Hematopoietic multipotent progenitor cell treated with erythropoietin and hydrocortisone succinate and interleukin-3 and kit ligand, for 15 days (in vitro differentiated cells): ENCODE measurements at regions not wholly inside any gene's neighbourhood (a gene's known extent, or its start where the extent isn't known, plus 50 kb on each side); places are given as distances from the start of the nearest gene placed in this dataset.

Experiments
- DNase-seq: peaks from one replicate; pipeline ENCODE4 v3.0.0-alpha.2; 2015; ENCODE audit warnings: low spot score

- DNase-seq = no peak
Observed at GRCh38 chr3:80470433-80470832, 702.6 kb upstream of the ROBO1 start.

- no peak for DNase-seq
Observed at GRCh38 chr3:80465746-80466145, 697.9 kb upstream of the ROBO1 start.

GRCh38 chr3:80451393-80451792 lies 683.6 kb upstream of the ROBO1 start:
- no peak for DNase-seq

GRCh38 chr3:80445641-80446040 lies 677.8 kb upstream of the ROBO1 start:
- no peak for DNase-seq

GRCh38 chr3:80445053-80445452 lies 677.3 kb upstream of the ROBO1 start:
- DNase-seq = no peak

GRCh38 chr3:80439490-80439889 lies 671.7 kb upstream of the ROBO1 start:
- no peak for DNase-seq

- no peak for DNase-seq
Observed at GRCh38 chr3:80434366-80434765, 666.6 kb upstream of the ROBO1 start.

GRCh38 chr3:80424951-80425350 lies 657.2 kb upstream of the ROBO1 start:
- no peak for DNase-seq

- DNase-seq = no peak
Observed at GRCh38 chr3:80408030-80408721, 640.4 kb upstream of the ROBO1 start.

GRCh38 chr3:80405618-80406017 lies 637.8 kb upstream of the ROBO1 start:
- no peak for DNase-seq

- no peak for DNase-seq
Observed at GRCh38 chr3:80395023-80395422, 627.2 kb upstream of the ROBO1 start.

- no peak for DNase-seq
Observed at GRCh38 chr3:80391573-80391972, 623.8 kb upstream of the ROBO1 start.

GRCh38 chr3:80384811-80385210 lies 617.0 kb upstream of the ROBO1 start:
- no peak for DNase-seq

GRCh38 chr3:80374423-80374822 lies 606.6 kb upstream of the ROBO1 start:
- no peak for DNase-seq

GRCh38 chr3:80368616-80369015 lies 600.8 kb upstream of the ROBO1 start:
- no peak for DNase-seq

GRCh38 chr3:80366808-80367548 lies 599.2 kb upstream of the ROBO1 start:
- no peak for DNase-seq

- DNase-seq = no peak
Observed at GRCh38 chr3:80357761-80358160, 590.0 kb upstream of the ROBO1 start.

- DNase-seq = no peak
Observed at GRCh38 chr3:80355144-80355543, 587.3 kb upstream of the ROBO1 start.

GRCh38 chr3:80351201-80351600 lies 583.4 kb upstream of the ROBO1 start:
- no peak for DNase-seq

- DNase-seq = no peak
Observed at GRCh38 chr3:80350771-80351170, 583.0 kb upstream of the ROBO1 start.

GRCh38 chr3:80338366-80338765 lies 570.6 kb upstream of the ROBO1 start:
- DNase-seq = no peak

- DNase-seq = no peak
Observed at GRCh38 chr3:80334534-80334933, 566.7 kb upstream of the ROBO1 start.

GRCh38 chr3:80331494-80332170 lies 563.8 kb upstream of the ROBO1 start:
- no peak for DNase-seq
